ENCODE measurements at regions not wholly inside any gene's neighbourhood (a gene's known extent, or its start where the extent isn't known, plus 50 kb on each side); places are given as distances from the start of the nearest gene placed in this dataset.

- H3K4me3 ChIP-seq (ENCODE audit: low read depth, low read length): no peak overlapping the region
- no peak for TF ChIP-seq CTCF (IDR thresholded peaks at IDR 0.05; ENCODE audit: borderline replicate concordance, insufficient read depth, low read depth, low read length)
Measured at GRCh38 chr1:55275151-55275748, 60.1 kb upstream of the USP24 start.

GRCh38 chr1:55272994-55273393, 57.8 kb upstream of the USP24 start:
- no peak overlapping the region for H3K4me3 ChIP-seq (ENCODE audit: low read depth, low read length)
- no peak for TF ChIP-seq CTCF (IDR thresholded peaks at IDR 0.05; ENCODE audit: borderline replicate concordance, insufficient read depth, low read depth, low read length)

Measured in GM12875 (cell line).